ENCODE measurements at regions not wholly inside any gene's neighbourhood (a gene's known extent, or its start where the extent isn't known, plus 50 kb on each side); places are given as distances from the start of the nearest gene placed in this dataset.

DNA sequence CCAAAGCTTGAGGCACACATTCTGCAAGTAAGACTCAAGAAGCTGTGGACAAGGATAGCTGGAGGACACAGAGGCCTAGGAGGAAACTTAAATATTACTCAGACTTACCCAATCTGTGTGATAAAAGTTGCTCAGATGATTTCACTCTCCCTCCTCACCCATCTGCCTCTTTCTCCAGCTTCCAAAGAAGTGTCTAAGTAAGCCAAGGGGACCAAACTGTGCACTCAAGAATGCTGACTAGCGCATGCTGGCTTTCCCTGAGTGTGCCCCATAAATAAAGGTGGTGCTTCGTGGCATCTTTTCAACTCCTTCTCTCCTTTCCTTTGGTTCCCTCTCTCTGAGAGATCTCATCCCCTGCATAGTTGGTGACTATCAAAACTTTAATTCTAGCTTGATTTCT lies 211.0 kb upstream of the LMCD1 start:
- H3K9ac ChIP-seq (ENCODE audit: insufficient read depth in 1 of 2, low read length in 2 of 2), result no peak overlapping the region
- no peak overlapping the region for H3K27ac ChIP-seq (ENCODE audit: low read depth in 1 of 2, low read length in 1 of 2)
- H3K9me3 ChIP-seq (ENCODE audit: control insufficient read depth in 4 of 4, insufficient read depth in 3 of 4, low read length in 3 of 4), result no peaks in the 10 kb centered on the region
- no peaks in the 10 kb centered on the region for H3K36me3 ChIP-seq (ENCODE audit: control insufficient read depth in 4 of 4, insufficient read depth in 4 of 4, low read length in 4 of 4)
- H3K4me1 ChIP-seq (ENCODE audit: control insufficient read depth in 5 of 5, insufficient read depth in 5 of 5, low read length in 5 of 5), result peaks cover 0 to 3% (median 0%) of the 10 kb centered on the region in 5 donors
- ATAC-seq (ENCODE audit: insufficient read depth, low FRiP score), result no peak
- H3K27me3 ChIP-seq (ENCODE audit: control insufficient read depth in 3 of 3, insufficient read depth in 3 of 3, low read length in 2 of 3), result no peaks in the 10 kb centered on the region
- DNase-seq, result no peak
- no peak overlapping the region for H3K4me3 ChIP-seq
- TF ChIP-seq, protein P1, sequence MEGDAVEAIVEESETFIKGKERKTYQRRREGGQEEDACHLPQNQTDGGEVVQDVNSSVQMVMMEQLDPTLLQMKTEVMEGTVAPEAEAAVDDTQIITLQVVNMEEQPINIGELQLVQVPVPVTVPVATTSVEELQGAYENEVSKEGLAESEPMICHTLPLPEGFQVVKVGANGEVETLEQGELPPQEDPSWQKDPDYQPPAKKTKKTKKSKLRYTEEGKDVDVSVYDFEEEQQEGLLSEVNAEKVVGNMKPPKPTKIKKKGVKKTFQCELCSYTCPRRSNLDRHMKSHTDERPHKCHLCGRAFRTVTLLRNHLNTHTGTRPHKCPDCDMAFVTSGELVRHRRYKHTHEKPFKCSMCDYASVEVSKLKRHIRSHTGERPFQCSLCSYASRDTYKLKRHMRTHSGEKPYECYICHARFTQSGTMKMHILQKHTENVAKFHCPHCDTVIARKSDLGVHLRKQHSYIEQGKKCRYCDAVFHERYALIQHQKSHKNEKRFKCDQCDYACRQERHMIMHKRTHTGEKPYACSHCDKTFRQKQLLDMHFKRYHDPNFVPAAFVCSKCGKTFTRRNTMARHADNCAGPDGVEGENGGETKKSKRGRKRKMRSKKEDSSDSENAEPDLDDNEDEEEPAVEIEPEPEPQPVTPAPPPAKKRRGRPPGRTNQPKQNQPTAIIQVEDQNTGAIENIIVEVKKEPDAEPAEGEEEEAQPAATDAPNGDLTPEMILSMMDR (IDR thresholded peaks at IDR 0.05; ENCODE audit: control extremely low read depth, extremely low read depth), result no peak
- 94% methylated on average over 2 of the region's 2 CpGs for WGBS, 2 donors

- no peaks in the 10 kb centered on the region for H3K4me1 ChIP-seq (ENCODE audit: control insufficient read depth in 5 of 5, insufficient read depth in 5 of 5, low read length in 5 of 5)
- H3K4me3 ChIP-seq, result no peak overlapping the region
- no peaks in the 10 kb centered on the region for H3K36me3 ChIP-seq (ENCODE audit: control insufficient read depth in 4 of 4, insufficient read depth in 4 of 4, low read length in 4 of 4)
- DNase-seq, result no peak
- no peaks in the 10 kb centered on the region for H3K27me3 ChIP-seq (ENCODE audit: control insufficient read depth in 3 of 3, insufficient read depth in 3 of 3, low read length in 2 of 3)
- H3K9ac ChIP-seq (ENCODE audit: insufficient read depth in 1 of 2, low read length in 2 of 2), result no peak overlapping the region
- TF ChIP-seq, protein P1 (IDR thresholded peaks at IDR 0.05; ENCODE audit: control extremely low read depth, extremely low read depth), result no peak
- no peaks in the 10 kb centered on the region for H3K9me3 ChIP-seq (ENCODE audit: control insufficient read depth in 4 of 4, insufficient read depth in 3 of 4, low read length in 3 of 4)
- 77 to 84% methylated on average over 2 of the region's 2 CpGs for WGBS, 2 donors
- no peak for ATAC-seq (ENCODE audit: insufficient read depth, low FRiP score)
- H3K27ac ChIP-seq (ENCODE audit: low read depth in 1 of 2, low read length in 1 of 2), result no peak overlapping the region
These were observed 205.2 kb upstream of the LMCD1 start for GRCh38 chr3:8296461-8296860.

DNA sequence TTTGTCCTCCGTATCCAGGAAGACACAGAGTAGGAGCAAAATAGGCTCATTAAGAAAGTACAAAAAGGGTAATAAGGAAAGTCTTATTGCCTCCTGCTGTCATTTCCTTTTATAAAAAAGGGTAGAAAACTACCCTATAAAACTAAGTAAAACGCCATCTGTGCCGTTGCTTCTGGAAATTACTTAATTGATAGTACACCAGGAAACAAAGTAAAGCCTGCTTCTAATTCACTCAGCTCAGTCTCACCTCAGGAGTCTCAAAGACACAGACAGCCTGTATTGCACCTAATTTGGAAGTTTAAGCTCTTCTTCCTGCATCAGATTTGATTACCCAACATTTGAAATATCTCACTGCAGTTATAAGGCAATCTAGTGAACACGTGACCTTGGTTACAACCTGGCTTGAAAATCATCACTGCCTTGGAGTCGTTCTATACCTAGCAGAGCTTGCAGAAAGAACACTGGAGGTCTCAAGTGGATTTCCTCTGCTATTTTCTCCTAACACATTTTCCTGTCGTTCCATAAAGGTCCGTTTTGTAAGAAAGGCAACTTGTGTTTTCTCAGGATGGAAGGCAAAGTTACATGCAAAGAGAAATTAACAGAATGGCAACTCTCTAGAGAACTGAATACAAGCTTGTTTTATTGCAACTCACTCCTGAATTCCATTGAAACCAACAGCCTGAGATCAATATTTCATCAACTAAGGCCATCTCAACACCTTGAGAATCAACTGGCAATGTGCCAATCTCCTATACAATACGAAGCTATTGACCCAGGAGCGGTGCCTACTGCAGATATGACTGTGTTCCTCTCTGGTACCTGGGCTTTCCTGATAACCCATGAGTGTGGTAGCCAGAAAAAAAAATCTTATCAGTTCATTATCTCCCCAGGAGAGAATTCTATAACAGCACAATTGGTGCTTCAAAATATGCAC lies 203.3 kb upstream of the LMCD1 start:
- DNase-seq (peak in 1 of 3 donors; percentile 13), ATAC-seq (ENCODE audit: insufficient read depth, low FRiP score) (no peak)
- Histone ChIP-seq H3K27me3 (ENCODE audit: control insufficient read depth in 3 of 3, insufficient read depth in 3 of 3, low read length in 2 of 3) (no peaks in the 10 kb centered on the region), H3K36me3 (ENCODE audit: control insufficient read depth in 4 of 4, insufficient read depth in 4 of 4, low read length in 4 of 4) (no peaks in the 10 kb centered on the region), H3K9ac (ENCODE audit: insufficient read depth in 1 of 2, low read length in 2 of 2) (no peak overlapping the region), H3K4me1 (ENCODE audit: control insufficient read depth in 5 of 5, insufficient read depth in 5 of 5, low read length in 5 of 5) (no peaks in the 10 kb centered on the region), H3K9me3 (ENCODE audit: control insufficient read depth in 4 of 4, insufficient read depth in 3 of 4, low read length in 3 of 4) (no peaks in the 10 kb centered on the region), H3K4me3 (no peak overlapping the region), H3K27ac (ENCODE audit: low read depth in 1 of 2, low read length in 1 of 2) (no peak overlapping the region)
- TF ChIP-seq, protein P1 (IDR thresholded peaks at IDR 0.05; ENCODE audit: control extremely low read depth, extremely low read depth), result no peak
- WGBS, 2 donors, result 76 to 82% methylated on average over 9 of the region's 9 CpGs

All from lung (tissue), 11 donors.